HFFc6 (cell line): ENCODE measurements at regions not wholly inside any gene's neighbourhood (a gene's known extent, or its start where the extent isn't known, plus 50 kb on each side); places are given as distances from the start of the nearest gene placed in this dataset.

Source experiments
- DNase-seq: peaks from one replicate; pipeline ENCODE4 v3.0.0-alpha.2; 2018
- H3K27ac Mint-ChIP-seq: 2 replicates; pipeline ENCODE4 v1.8.0; 2020; ENCODE audit warnings: mild to moderate bottlenecking, mixed read lengths
- H3K27me3 Mint-ChIP-seq: 2 replicates; pipeline ENCODE4 v1.8.0; 2021; ENCODE audit warnings: mild to moderate bottlenecking, moderate library complexity, mixed read lengths; ENCODE audit not compliant: insufficient read depth
- H3K36me3 Mint-ChIP-seq: 2 replicates; pipeline ENCODE4 v1.8.0; 2021; ENCODE audit warnings: low read depth, mixed read lengths
- H3K4me1 Mint-ChIP-seq: 2 replicates; pipeline ENCODE4 v1.8.0; 2020; ENCODE audit warnings: low read depth, mixed read lengths
- H3K4me3 Mint-ChIP-seq: 2 replicates; pipeline ENCODE4 v1.8.0; 2020; ENCODE audit warnings: mild to moderate bottlenecking, moderate library complexity, mixed read lengths
- H3K9me3 Mint-ChIP-seq: 2 replicates; pipeline ENCODE4 v1.8.0; 2020; ENCODE audit warnings: mild to moderate bottlenecking, mixed read lengths
- CTCF ChIP-seq: fragments of 200-600 bp; sonication (generic); IDR thresholded peaks from 2 replicates; pipeline ENCODE4 v1.5.0; 2021; ENCODE audit warnings: antibody characterized with exemption, mild to moderate bottlenecking

- no peak for DNase-seq
- peaks cover 11% of the 10 kb centered on the region for H3K36me3 Mint-ChIP-seq
- no peaks in the 10 kb centered on the region for H3K9me3 Mint-ChIP-seq
- no peak overlapping the region for H3K27ac Mint-ChIP-seq
- peaks cover 32% of the 10 kb centered on the region for H3K4me1 Mint-ChIP-seq
- TF ChIP-seq CTCF, result no peak
- H3K4me3 Mint-ChIP-seq, result no peak overlapping the region
- no peaks in the 10 kb centered on the region; the same call in 1 of the 2 replicates for H3K27me3 Mint-ChIP-seq
These were observed 62.6 kb upstream of the FN1 start for GRCh38 chr2:215498431-215498830.

GRCh38 chr2:215493376-215493775, 57.5 kb upstream of the FN1 start:
- Mint-ChIP-seq H3K36me3 (peaks cover 5% of the 10 kb centered on the region), H3K4me1 (peaks cover 1% of the 10 kb centered on the region), H3K9me3 (no peaks in the 10 kb centered on the region), H3K27ac (no peak overlapping the region), H3K4me3 (no peak overlapping the region), H3K27me3 (peaks cover 2% of the 10 kb centered on the region; the same call in 1 of the 2 replicates)
- no peak for TF ChIP-seq CTCF
- no peak for DNase-seq

GRCh38 chr2:215489288-215489848, 53.5 kb upstream of the FN1 start:
- Mint-ChIP-seq H3K9me3 (no peaks in the 10 kb centered on the region), H3K27me3 (peaks cover 2% of the 10 kb centered on the region; the same call in 1 of the 2 replicates), H3K4me1 (no peaks in the 10 kb centered on the region), H3K27ac (no peak overlapping the region), H3K4me3 (no peak overlapping the region), H3K36me3 (no peaks in the 10 kb centered on the region)
- TF ChIP-seq CTCF, result no peak
- no peak for DNase-seq

- H3K27ac Mint-ChIP-seq, result no peak overlapping the region
- H3K9me3 Mint-ChIP-seq, result no peaks in the 10 kb centered on the region
- no peaks in the 10 kb centered on the region for H3K4me1 Mint-ChIP-seq
- H3K27me3 Mint-ChIP-seq, result peaks cover 2% of the 10 kb centered on the region; the same call in 1 of the 2 replicates
- no peaks in the 10 kb centered on the region for H3K36me3 Mint-ChIP-seq
- H3K4me3 Mint-ChIP-seq, result no peak overlapping the region
- no peak for DNase-seq
- no peak for TF ChIP-seq CTCF
These were observed 51.1 kb upstream of the FN1 start for GRCh38 chr2:215487002-215487372.

GRCh38 chr2:215486291-215487001, 50.6 kb upstream of the FN1 start:
- Mint-ChIP-seq H3K36me3 (no peaks in the 10 kb centered on the region), H3K27me3 (peaks cover 2% of the 10 kb centered on the region; the same call in 1 of the 2 replicates), H3K4me1 (no peaks in the 10 kb centered on the region), H3K4me3 (no peak overlapping the region), H3K27ac (no peak overlapping the region), H3K9me3 (no peaks in the 10 kb centered on the region)
- no peak for TF ChIP-seq CTCF
- no peak for DNase-seq
